Spinal cord (tissue), 9 donors: ENCODE measurements at regions not wholly inside any gene's neighbourhood (a gene's known extent, or its start where the extent isn't known, plus 50 kb on each side); places are given as distances from the start of the nearest gene placed in this dataset.

Experiments used
- DNase-seq, 6 donors: peaks; one replicate each; pipeline versions ENCODE4 v3.0.0 to v3.0.0-alpha.2; 2013 to 2015; ENCODE audit warnings: low spot score in 6 of 6, low read depth in 4 of 6
- H3K27ac ChIP-seq: one replicate; pipeline ENCODE4 v1.5.1; 2013; ENCODE audit warnings: low read depth, low read length, control low read depth
- H3K27me3 ChIP-seq: one replicate; pipeline ENCODE4 v1.6.1; 2013; ENCODE audit warnings: low read length; ENCODE audit not compliant: control insufficient read depth, insufficient read depth
- H3K36me3 ChIP-seq: one replicate; pipeline ENCODE4 v1.6.1; 2013; ENCODE audit warnings: low read length; ENCODE audit not compliant: control insufficient read depth, insufficient read depth
- H3K4me1 ChIP-seq: one replicate; pipeline ENCODE4 v1.6.1; 2013; ENCODE audit warnings: low read length; ENCODE audit not compliant: control insufficient read depth, insufficient read depth
- H3K4me3 ChIP-seq: one replicate; pipeline ENCODE4 v1.5.1; 2013; ENCODE audit warnings: low read depth, low read length, control low read depth
- H3K9me3 ChIP-seq: one replicate; pipeline ENCODE4 v1.6.1; 2013; ENCODE audit warnings: low read length; ENCODE audit not compliant: control insufficient read depth, insufficient read depth
- WGBS: methylation state at CpG from one replicate; pipeline ENCODE4 v1.1.5; 2013; ENCODE audit warnings: missing lambda C conversion rate; ENCODE audit not compliant: insufficient coverage; 5-methylcytosine and 5-hydroxymethylcytosine counted together
- donor health status: healthy.

- no peaks in the 10 kb centered on the region for H3K4me1 ChIP-seq
- peak in 4 of 6 donors; percentile 21 to 82 (median 47) for DNase-seq
- no peaks in the 10 kb centered on the region for H3K9me3 ChIP-seq
- no peaks in the 10 kb centered on the region for H3K27me3 ChIP-seq
- no peaks in the 10 kb centered on the region for H3K36me3 ChIP-seq
- H3K4me3 ChIP-seq: no peak overlapping the region
- 23% methylated on average over 2 of the region's 2 CpGs for WGBS
- peak overlapping the region; percentile 10 for H3K27ac ChIP-seq
Measured at GRCh38 chr5:86865256-86865785, 247.6 kb downstream of the COX7C start.

- Histone ChIP-seq H3K4me3 (no peak overlapping the region), H3K9me3 (no peaks in the 10 kb centered on the region), H3K36me3 (no peaks in the 10 kb centered on the region), H3K27me3 (no peaks in the 10 kb centered on the region), H3K4me1 (no peaks in the 10 kb centered on the region), H3K27ac (peak overlapping the region; percentile 10)
- DNase-seq: peak; percentile 46 to 95 (median 74)
- WGBS: 60% methylated on average over 1 of the region's 1 CpG
Measured at GRCh38 chr5:86866036-86866435, 248.3 kb downstream of the COX7C start.

GRCh38 chr5:86869268-86869667 lies 251.5 kb downstream of the COX7C start:
- Histone ChIP-seq H3K9me3 (no peaks in the 10 kb centered on the region), H3K27me3 (no peaks in the 10 kb centered on the region), H3K4me1 (no peaks in the 10 kb centered on the region), H3K27ac (no peak overlapping the region), H3K4me3 (no peak overlapping the region), H3K36me3 (no peaks in the 10 kb centered on the region)
- no CpG with 5 or more reads among the region's 2 CpGs for WGBS
- no peak for DNase-seq

GRCh38 chr5:86875539-86875938 lies 257.8 kb downstream of the COX7C start:
- H3K36me3 ChIP-seq: no peaks in the 10 kb centered on the region

GRCh38 chr5:86878250-86878649 lies 260.5 kb downstream of the COX7C start:
- no peaks in the 10 kb centered on the region for H3K9me3 ChIP-seq
- H3K4me1 ChIP-seq: no peaks in the 10 kb centered on the region
- H3K4me3 ChIP-seq: no peak overlapping the region
- H3K27ac ChIP-seq: no peak overlapping the region
- no peak for DNase-seq
- no peaks in the 10 kb centered on the region for H3K27me3 ChIP-seq
- H3K36me3 ChIP-seq: no peaks in the 10 kb centered on the region

More at GRCh38 chr5:86875539-86875938, 257.8 kb downstream of the COX7C start:
- 90% methylated on average over 1 of the region's 2 CpGs for WGBS
- Histone ChIP-seq H3K27ac (no peak overlapping the region), H3K4me3 (no peak overlapping the region), H3K9me3 (no peaks in the 10 kb centered on the region), H3K27me3 (no peaks in the 10 kb centered on the region), H3K4me1 (no peaks in the 10 kb centered on the region)
- no peak for DNase-seq

GRCh38 chr5:86879086-86879485 lies 261.3 kb downstream of the COX7C start:
- Histone ChIP-seq H3K4me3 (no peak overlapping the region), H3K9me3 (no peaks in the 10 kb centered on the region), H3K36me3 (no peaks in the 10 kb centered on the region), H3K4me1 (no peaks in the 10 kb centered on the region), H3K27ac (no peak overlapping the region), H3K27me3 (no peaks in the 10 kb centered on the region)
- DNase-seq: peak in 2 of 6 donors; percentile 44 to 46

GRCh38 chr5:86880344-86880743 lies 262.6 kb downstream of the COX7C start:
- H3K27me3 ChIP-seq: no peaks in the 10 kb centered on the region
- DNase-seq: no peak
- H3K4me3 ChIP-seq: no peak overlapping the region
- 78% methylated on average over 4 of the region's 4 CpGs for WGBS
- H3K4me1 ChIP-seq: no peaks in the 10 kb centered on the region
- no peaks in the 10 kb centered on the region for H3K9me3 ChIP-seq
- H3K27ac ChIP-seq: no peak overlapping the region
- H3K36me3 ChIP-seq: no peaks in the 10 kb centered on the region

- no peaks in the 10 kb centered on the region for H3K27me3 ChIP-seq
- H3K4me3 ChIP-seq: no peak overlapping the region
- H3K9me3 ChIP-seq: no peaks in the 10 kb centered on the region
- 63% methylated on average over 3 of the region's 3 CpGs for WGBS
- no peak overlapping the region for H3K27ac ChIP-seq
- DNase-seq: peak in 3 of 6 donors; percentile 13 to 77 (median 62)
- H3K36me3 ChIP-seq: no peaks in the 10 kb centered on the region
- H3K4me1 ChIP-seq: no peaks in the 10 kb centered on the region
Measured at GRCh38 chr5:86880785-86881492, 263.2 kb downstream of the COX7C start.

GRCh38 chr5:86881493-86882090 lies 263.9 kb downstream of the COX7C start:
- H3K4me3 ChIP-seq: no peak overlapping the region
- DNase-seq: no peak
- H3K4me1 ChIP-seq: no peaks in the 10 kb centered on the region
- WGBS: 100% methylated on average over 1 of the region's 1 CpG
- H3K9me3 ChIP-seq: no peaks in the 10 kb centered on the region
- no peak overlapping the region for H3K27ac ChIP-seq
- H3K36me3 ChIP-seq: no peaks in the 10 kb centered on the region
- H3K27me3 ChIP-seq: no peaks in the 10 kb centered on the region

GRCh38 chr5:86884608-86885007 lies 266.9 kb downstream of the COX7C start:
- no peak for DNase-seq
- WGBS: over 99% methylated on average over 9 of the region's 16 CpGs

More at GRCh38 chr5:86884608-86885007, 266.9 kb downstream of the COX7C start:
- Histone ChIP-seq H3K4me3 (no peak overlapping the region), H3K4me1 (no peaks in the 10 kb centered on the region), H3K27me3 (no peaks in the 10 kb centered on the region), H3K9me3 (no peaks in the 10 kb centered on the region), H3K36me3 (no peaks in the 10 kb centered on the region), H3K27ac (no peak overlapping the region)
